OCI-LY1 (cell line): ENCODE measurements at regions not wholly inside any gene's neighbourhood (a gene's known extent, or its start where the extent isn't known, plus 50 kb on each side); places are given as distances from the start of the nearest gene placed in this dataset.

ENCODE experiments used
- H2AFZ ChIP-seq: fragments of 200-600 bp; sonication (generic), shearing (Covaris generic); 2 replicates; pipeline ENCODE4 v1.6.0; 2014; ENCODE audit warnings: antibody characterized with exemption, mild to moderate bottlenecking, low read length
- H3F3A ChIP-seq: fragments of 200-600 bp; sonication (generic), shearing (Covaris generic); 2 replicates; pipeline ENCODE4 v1.6.0; 2014; ENCODE audit warnings: mild to moderate bottlenecking, antibody characterized with exemption, low read length, moderate library complexity; ENCODE audit not compliant: insufficient read depth
- H3K27ac ChIP-seq: fragments of 200-600 bp; sonication (generic); 2 replicates; pipeline ENCODE4 v1.5.1; 2014; ENCODE audit warnings: low read length, mixed run types, mild to moderate bottlenecking, low read depth; ENCODE audit not compliant: poor library complexity, severe bottlenecking
- H3K27me3 ChIP-seq: fragments of 200-600 bp; sonication (generic); 2 replicates; pipeline ENCODE4 v1.6.0; 2014; ENCODE audit warnings: antibody characterized with exemption, mild to moderate bottlenecking, low read length, moderate library complexity; ENCODE audit not compliant: insufficient read depth
- H3K36me3 ChIP-seq: fragments of 200-600 bp; sonication (generic); 2 replicates; pipeline ENCODE4 v1.6.1; 2014; ENCODE audit warnings: mild to moderate bottlenecking, antibody characterized with exemption, low read length, moderate library complexity, mixed read lengths; ENCODE audit not compliant: insufficient read depth
- H3K4me1 ChIP-seq: fragments of 200-600 bp; sonication (generic); 2 replicates; pipeline ENCODE4 v1.5.1; 2014; ENCODE audit warnings: mild to moderate bottlenecking, low read length, moderate library complexity; ENCODE audit not compliant: insufficient read depth, severe bottlenecking
- H3K4me2 ChIP-seq: fragments of 200-600 bp; sonication (generic), shearing (Covaris generic); 2 replicates; pipeline ENCODE4 v1.6.1; 2014; ENCODE audit warnings: low read length
- H3K4me3 ChIP-seq: fragments of 200-600 bp; sonication (generic); 2 replicates; pipeline ENCODE4 v1.5.1; 2014; ENCODE audit warnings: low read length, low read depth, mild to moderate bottlenecking, mixed read lengths; ENCODE audit not compliant: poor library complexity, severe bottlenecking
- H3K79me2 ChIP-seq: fragments of 200-600 bp; shearing (Covaris generic); 2 replicates; pipeline ENCODE4 v1.6.1; 2016; ENCODE audit warnings: mixed run types, low read length, mixed read lengths; ENCODE audit not compliant: insufficient read depth
- H3K9ac ChIP-seq: fragments of 200-600 bp; sonication (generic), shearing (Covaris generic); 2 replicates; pipeline ENCODE4 v1.6.1; 2014; ENCODE audit warnings: mild to moderate bottlenecking, low read length, mixed read lengths
- H3K9me2 ChIP-seq: fragments of 200-600 bp; sonication (generic), shearing (Covaris generic); 2 replicates; pipeline ENCODE4 v1.6.1; 2014; ENCODE audit warnings: low read depth, mild to moderate bottlenecking, low read length, mixed read lengths
- H3K9me3 ChIP-seq: fragments of 200-600 bp; shearing (Covaris generic); 2 replicates; pipeline ENCODE4 v1.6.1; 2014; ENCODE audit warnings: low read length, mixed read lengths
- H4K20me1 ChIP-seq: fragments of 200-600 bp; sonication (generic), shearing (Covaris generic); 2 replicates; pipeline ENCODE4 v1.6.0; 2016; ENCODE audit warnings: mild to moderate bottlenecking, low read length; ENCODE audit not compliant: insufficient read depth
- EZH2 ChIP-seq: fragments of 200-600 bp; sonication (generic), shearing (Covaris generic); IDR thresholded peaks from 2 replicates; pipeline ENCODE4 v1.8.0; 2017; ENCODE audit warnings: borderline replicate concordance, mixed run types, mild to moderate bottlenecking, antibody characterized with exemption, low read length, moderate library complexity, mixed read lengths
- TF ChIP-seq, protein P1 (sequence below): fragments of 200-600 bp; sonication (generic), shearing (Covaris generic); IDR thresholded peaks from 2 replicates; pipeline ENCODE4 v1.5.1; 2017; ENCODE audit warnings: mild to moderate bottlenecking, antibody characterized with exemption, low read length, moderate library complexity, mixed read lengths

DNA sequence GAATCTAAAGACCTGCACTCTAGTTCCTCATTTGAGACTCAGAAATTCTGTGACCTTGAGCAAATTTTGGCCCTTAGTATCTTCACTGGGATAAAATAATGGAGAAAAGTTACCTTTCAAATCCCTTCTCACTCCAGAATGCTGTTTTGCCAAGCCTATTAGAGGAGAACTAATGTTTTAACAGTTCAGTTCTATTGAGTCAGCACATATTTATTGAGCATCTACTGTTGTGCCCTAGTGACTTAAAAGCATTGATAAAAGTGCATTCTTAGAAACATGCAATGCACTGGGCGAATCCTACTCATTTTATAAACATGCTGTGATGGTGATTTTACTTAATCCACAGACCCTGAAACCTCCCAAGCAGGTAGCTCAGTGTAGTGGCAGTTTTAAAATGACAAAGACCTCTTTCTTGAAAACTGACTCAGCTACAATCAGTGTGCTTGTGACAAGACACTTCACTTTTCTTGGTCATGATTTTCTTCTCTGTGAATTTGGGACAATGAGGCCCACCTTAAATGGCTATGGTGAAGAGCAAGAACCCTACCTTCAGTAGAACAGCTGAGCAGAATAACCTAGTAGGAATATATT lies 312.0 kb downstream of the ALDH8A1 start:
- Histone ChIP-seq H3K27me3 (no peaks in the 10 kb centered on the region), H3K9me2 (no peaks in the 10 kb centered on the region), H3K9me3 (no peaks in the 10 kb centered on the region), H3K79me2 (no peaks in the 10 kb centered on the region), H3K27ac (no peak overlapping the region), H3F3A (no peaks in the 10 kb centered on the region), H3K4me2 (no peak overlapping the region), H3K4me1 (no peaks in the 10 kb centered on the region), H3K4me3 (no peak overlapping the region), H3K9ac (no peak overlapping the region), H4K20me1 (no peaks in the 10 kb centered on the region), H2AFZ (no peak overlapping the region), H3K36me3 (no peaks in the 10 kb centered on the region)
- TF ChIP-seq, protein P1, sequence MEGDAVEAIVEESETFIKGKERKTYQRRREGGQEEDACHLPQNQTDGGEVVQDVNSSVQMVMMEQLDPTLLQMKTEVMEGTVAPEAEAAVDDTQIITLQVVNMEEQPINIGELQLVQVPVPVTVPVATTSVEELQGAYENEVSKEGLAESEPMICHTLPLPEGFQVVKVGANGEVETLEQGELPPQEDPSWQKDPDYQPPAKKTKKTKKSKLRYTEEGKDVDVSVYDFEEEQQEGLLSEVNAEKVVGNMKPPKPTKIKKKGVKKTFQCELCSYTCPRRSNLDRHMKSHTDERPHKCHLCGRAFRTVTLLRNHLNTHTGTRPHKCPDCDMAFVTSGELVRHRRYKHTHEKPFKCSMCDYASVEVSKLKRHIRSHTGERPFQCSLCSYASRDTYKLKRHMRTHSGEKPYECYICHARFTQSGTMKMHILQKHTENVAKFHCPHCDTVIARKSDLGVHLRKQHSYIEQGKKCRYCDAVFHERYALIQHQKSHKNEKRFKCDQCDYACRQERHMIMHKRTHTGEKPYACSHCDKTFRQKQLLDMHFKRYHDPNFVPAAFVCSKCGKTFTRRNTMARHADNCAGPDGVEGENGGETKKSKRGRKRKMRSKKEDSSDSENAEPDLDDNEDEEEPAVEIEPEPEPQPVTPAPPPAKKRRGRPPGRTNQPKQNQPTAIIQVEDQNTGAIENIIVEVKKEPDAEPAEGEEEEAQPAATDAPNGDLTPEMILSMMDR: no peak
- TF ChIP-seq EZH2: no peak

DNA sequence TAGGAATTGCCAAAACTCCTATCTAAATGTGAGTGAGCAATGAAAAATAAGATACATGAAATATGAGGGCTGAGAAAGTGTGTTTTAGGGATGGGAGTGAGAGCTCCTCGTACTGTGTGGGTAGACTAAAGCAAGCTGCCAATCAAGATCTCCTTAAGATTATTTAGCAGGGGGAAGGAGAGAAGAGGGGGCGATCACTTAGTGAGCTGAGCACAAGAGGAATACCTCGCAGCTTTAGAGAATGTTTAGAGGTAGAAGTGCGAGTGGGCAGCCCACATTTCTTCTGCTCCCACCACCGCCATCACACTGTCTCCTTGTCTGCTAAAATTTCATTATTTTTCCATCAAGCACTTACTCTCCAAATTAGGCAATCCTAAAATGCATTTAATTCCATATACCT lies 312.6 kb downstream of the ALDH8A1 start:
- H3K27me3 ChIP-seq: no peaks in the 10 kb centered on the region
- no peak overlapping the region for H3K27ac ChIP-seq
- TF ChIP-seq, protein P1: no peak
- no peak for TF ChIP-seq EZH2
- H3K9ac ChIP-seq: no peak overlapping the region
- H3K36me3 ChIP-seq: no peaks in the 10 kb centered on the region
- H4K20me1 ChIP-seq: no peaks in the 10 kb centered on the region
- no peaks in the 10 kb centered on the region for H3K9me2 ChIP-seq
- H3K4me1 ChIP-seq: no peaks in the 10 kb centered on the region
- no peaks in the 10 kb centered on the region for H3F3A ChIP-seq
- H3K4me2 ChIP-seq: no peak overlapping the region
- no peak overlapping the region for H2AFZ ChIP-seq
- no peaks in the 10 kb centered on the region for H3K9me3 ChIP-seq
- no peaks in the 10 kb centered on the region for H3K79me2 ChIP-seq
- no peak overlapping the region for H3K4me3 ChIP-seq

DNA sequence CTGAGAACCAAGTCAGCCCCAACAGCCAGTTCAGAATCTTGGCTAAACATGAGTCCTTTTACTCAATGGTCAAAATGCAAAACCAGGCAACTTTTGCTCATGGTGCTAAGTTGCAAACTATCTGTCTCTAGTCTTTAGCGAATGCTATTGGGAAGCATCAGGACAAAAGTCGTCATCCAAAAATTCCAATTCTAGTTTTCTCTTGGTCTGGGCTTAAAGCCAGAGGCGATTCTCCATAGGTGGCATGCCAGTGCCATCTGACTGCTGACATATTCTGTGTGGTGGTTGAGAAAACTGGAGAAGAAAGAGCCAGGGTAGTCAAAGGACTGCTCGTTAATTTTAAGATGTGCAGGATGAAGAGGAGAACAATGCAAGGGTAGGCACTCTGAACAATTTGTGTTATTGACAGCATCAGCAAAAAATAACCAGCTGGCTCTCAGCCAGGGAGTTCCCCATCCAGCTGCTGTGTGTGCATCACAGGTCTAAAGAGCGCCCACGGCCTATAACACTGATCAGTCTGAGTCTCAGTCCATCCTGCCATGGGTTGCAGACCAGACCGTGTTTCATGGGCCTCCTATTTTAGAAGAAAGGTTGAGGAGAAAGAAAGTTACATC lies 313.6 kb downstream of the ALDH8A1 start:
- Histone ChIP-seq H3K27me3 (no peaks in the 10 kb centered on the region), H3K27ac (no peak overlapping the region), H2AFZ (no peak overlapping the region), H3K4me2 (no peak overlapping the region), H3K4me1 (no peaks in the 10 kb centered on the region), H4K20me1 (no peaks in the 10 kb centered on the region), H3K79me2 (no peaks in the 10 kb centered on the region), H3F3A (no peaks in the 10 kb centered on the region), H3K36me3 (no peaks in the 10 kb centered on the region), H3K4me3 (no peak overlapping the region), H3K9me2 (no peaks in the 10 kb centered on the region), H3K9me3 (no peaks in the 10 kb centered on the region), H3K9ac (no peak overlapping the region)
- TF ChIP-seq, protein P1: no peak
- no peak for TF ChIP-seq EZH2
